ENCODE measurements at regions not wholly inside any gene's neighbourhood (a gene's known extent, or its start where the extent isn't known, plus 50 kb on each side); places are given as distances from the start of the nearest gene placed in this dataset.
"Not testable (repeated sequence)": the region's sequence is repeated elsewhere in the genome, so short reads cannot be mapped to it uniquely, and the experiment has no call there.

- TF ChIP-seq CUX1 (IDR thresholded peaks at IDR 0.05; ENCODE audit: insufficient replicate concordance, low read depth, low read length), result no peak
- no peak for TF ChIP-seq ZNF622 (IDR thresholded peaks at IDR 0.05)
- TF ChIP-seq MTA2 (IDR thresholded peaks at IDR 0.05; ENCODE audit: low read depth), result no peak
- no peak for TF ChIP-seq FOXK2 (IDR thresholded peaks at IDR 0.05)
- no peak for TF ChIP-seq BHLHE40 (IDR thresholded peaks at IDR 0.05; ENCODE audit: borderline replicate concordance in 1 of 2, low read depth in 2 of 2, low read length in 1 of 2)
Observed at GRCh38 chr4:82284475-82284857, 89.3 kb downstream of the HNRNPD start (continued).

- ChIA-PET CTCF (interaction anchor here (1.0 to 1.4 kb wide), 2 partner anchors 27 to 77 kb away, joined by 3 read pairs; no protein-coding TSS in a partner anchor), RAD21 (ENCODE audit: unreplicated experiment) (interaction anchor here (0.8 kb wide), 1 partner anchor 15 kb away, joined by 3 read pairs; no protein-coding TSS in a partner anchor), POLR2A (no interaction called here), SMC1A (ENCODE audit: uncharacterized antibody, unreplicated experiment) (no interaction called here)
- TF ChIP-seq YBX1 (IDR thresholded peaks at IDR 0.05) (no peak), TCF12 (IDR thresholded peaks at IDR 0.05; ENCODE audit: low read depth, low read length) (no peak)
- intact Hi-C loops (cut with micrococcal nuclease; ENCODE audit: unreplicated experiment) (loop anchor here (10.0 kb wide), 1 partner anchor 142 kb away; no protein-coding TSS in a partner anchor), in situ Hi-C loops (cut with MboI) (no loop called here)
- H4K20me1 ChIP-seq (ENCODE audit: control insufficient read depth, insufficient read depth), result no peaks in the 10 kb centered on the region
- H3K36me3 ChIP-seq (ENCODE audit: control insufficient read depth in 2 of 2, insufficient read depth in 2 of 2, low read length in 1 of 2), result no peaks in the 10 kb centered on the region
- H3K27ac ChIP-seq (ENCODE audit: control insufficient read depth, insufficient read depth), result no peak overlapping the region
- no peaks in the 10 kb centered on the region; the same call in 1 of the 2 replicates for H3K4me1 ChIP-seq (ENCODE audit: control insufficient read depth, insufficient read depth, low read length)
- H2AFZ ChIP-seq (ENCODE audit: control insufficient read depth, low read depth, low read length), result no peak overlapping the region
- no peak overlapping the region for H3K9ac ChIP-seq (ENCODE audit: control insufficient read depth, insufficient read depth, low read length)
- no peaks in the 10 kb centered on the region; the same call in 1 of the 3 replicates for H3K9me3 ChIP-seq (replicated peaks; ENCODE audit: control insufficient read depth, insufficient read depth, low read length)
- H3K27me3 ChIP-seq (replicated peaks in 1 of 2; ENCODE audit: control insufficient read depth in 2 of 2, insufficient read depth in 2 of 2, low read length in 1 of 2), result peaks cover 0 to 5% of the 10 kb centered on the region in 2 experiments; a peak in 1 of 4 replicates
- no peak overlapping the region for H3K4me3 ChIP-seq
- WGBS (ENCODE audit: insufficient coverage, insufficient replicate concordance, low lambda C conversion rate, missing lambda C conversion rate), result 5% methylated on average over 2 of the region's 2 CpGs
- no TSS peak for BruUV-seq (replicated peaks)
- FAIRE-seq (no peak), ATAC-seq (no peak), DNase-seq (ENCODE audit: low read depth, low spot score) (no peak)
- no peak overlapping the region for H3K4me2 ChIP-seq (ENCODE audit: control insufficient read depth, insufficient read depth)
- H3K79me2 ChIP-seq (ENCODE audit: control insufficient read depth, insufficient read depth, low read length), result no peaks in the 10 kb centered on the region
Observed at GRCh38 chr4:82282875-82283274, 90.9 kb downstream of the HNRNPD start.

- CTCF ChIA-PET; H3K27me3 ChIP-seq (replicated peaks in 1 of 2; ENCODE audit: control insufficient read depth in 2 of 2, insufficient read depth in 2 of 2, low read length in 1 of 2); H3K4me3 ChIP-seq; BruUV-seq (replicated peaks); POLR2A ChIA-PET; H3K4me1 ChIP-seq (ENCODE audit: control insufficient read depth, insufficient read depth, low read length); H3K9ac ChIP-seq (ENCODE audit: control insufficient read depth, insufficient read depth, low read length); DNase-seq (ENCODE audit: low read depth, low spot score); H3K4me2 ChIP-seq (ENCODE audit: control insufficient read depth, insufficient read depth); H3K9me3 ChIP-seq (replicated peaks; ENCODE audit: control insufficient read depth, insufficient read depth, low read length); in situ Hi-C loops (cut with MboI); H2AFZ ChIP-seq (ENCODE audit: control insufficient read depth, low read depth, low read length); H3K36me3 ChIP-seq (ENCODE audit: control insufficient read depth in 2 of 2, insufficient read depth in 2 of 2, low read length in 1 of 2); H3K79me2 ChIP-seq (ENCODE audit: control insufficient read depth, insufficient read depth, low read length); SMC1A ChIA-PET (ENCODE audit: uncharacterized antibody, unreplicated experiment); H3K27ac ChIP-seq (ENCODE audit: control insufficient read depth, insufficient read depth); RAD21 ChIA-PET (ENCODE audit: unreplicated experiment); ATAC-seq; FAIRE-seq; intact Hi-C loops (cut with micrococcal nuclease; ENCODE audit: unreplicated experiment); H4K20me1 ChIP-seq (ENCODE audit: control insufficient read depth, insufficient read depth): not testable (repeated sequence)
- WGBS (ENCODE audit: insufficient coverage, insufficient replicate concordance, low lambda C conversion rate, missing lambda C conversion rate), result 47% methylated on average over 3 of the region's 4 CpGs
Observed at GRCh38 chr4:82279550-82279949, 94.2 kb downstream of the HNRNPD start.

Data from GM12878 (cell line).